Esophagus muscularis mucosa (tissue), 4 donors: ENCODE measurements at regions not wholly inside any gene's neighbourhood (a gene's known extent, or its start where the extent isn't known, plus 50 kb on each side); places are given as distances from the start of the nearest gene placed in this dataset.

Experiments
- DNase-seq: peaks from one replicate; pipeline ENCODE4 v3.0.0-alpha.2; 2017; ENCODE audit errors: extremely low spot score
- H3K27ac ChIP-seq, 4 donors: fragments of 200-600 bp; sonication (generic); replicated peaks in 1 of 4; 1 replicate in 3 of 4; 2 replicates in 1 of 4; pipeline ENCODE4 v1.5.1; 2016 to 2019; ENCODE audit warnings: mild to moderate bottlenecking in 1 of 4
- H3K27me3 ChIP-seq, 4 donors: fragments of 200-600 bp; sonication (generic); one replicate each; pipeline versions ENCODE4 v1.5.1 to v1.6.0; 2016 to 2019
- H3K36me3 ChIP-seq, 4 donors: fragments of 200-600 bp; sonication (generic); one replicate each; pipeline ENCODE4 v1.5.1; 2016 to 2019
- H3K4me1 ChIP-seq, 4 donors: fragments of 200-600 bp; sonication (generic); one replicate each; pipeline ENCODE4 v1.5.1; 2016 to 2019
- H3K4me3 ChIP-seq, 4 donors: fragments of 200-600 bp; sonication (generic); 1 replicate in 2 of 4; 2 replicates in 2 of 4; pipeline ENCODE4 v1.5.1; 2016 to 2019; ENCODE audit warnings: mild to moderate bottlenecking in 4 of 4, moderate library complexity in 1 of 4
- H3K9me3 ChIP-seq, 4 donors: fragments of 200-600 bp; sonication (generic); 1 replicate in 3 of 4; 2 replicates in 1 of 4; pipeline ENCODE4 v1.5.1; 2016 to 2019
- EP300 ChIP-seq: sonication (generic); formaldehyde crosslinking; IDR thresholded peaks from one replicate; pipeline ENCODE4 v1.6.1; 2017; ENCODE audit warnings: antibody characterized with exemption
- POLR2A ChIP-seq: fragments of 450-650 bp; IDR thresholded peaks from one replicate; pipeline ENCODE4 v1.6.1; 2017; ENCODE audit warnings: antibody characterized with exemption, moderate library complexity, mild to moderate bottlenecking, low read depth
- POLR2AphosphoS5 ChIP-seq, 2 donors: sonication (generic); formaldehyde crosslinking; IDR thresholded peaks; one replicate each; pipeline ENCODE4 v1.6.1; 2017; ENCODE audit warnings: antibody characterized with exemption in 2 of 2
- WGBS: methylation state at CpG from one replicate; pipeline ENCODE4 v1.1.5; 2018; 5-methylcytosine and 5-hydroxymethylcytosine counted together
- intact Hi-C: fragments of 100-400 bp; cut with DNase I; formaldehyde crosslinking; loops from one replicate; pipeline ENCODE4 v1.15.1; 2023
- TF ChIP-seq, protein P1 (sequence below), 3 experiments: fragments of 200-600 bp in 2 of 3; fragments of 450-650 bp in 1 of 3; sonication (generic) in 2 of 3; IDR thresholded peaks; one replicate each; pipeline ENCODE4 v1.5.1; 2017 to 2019; ENCODE audit warnings: antibody characterized with exemption in 3 of 3, mild to moderate bottlenecking in 2 of 3, moderate library complexity in 1 of 3

DNA sequence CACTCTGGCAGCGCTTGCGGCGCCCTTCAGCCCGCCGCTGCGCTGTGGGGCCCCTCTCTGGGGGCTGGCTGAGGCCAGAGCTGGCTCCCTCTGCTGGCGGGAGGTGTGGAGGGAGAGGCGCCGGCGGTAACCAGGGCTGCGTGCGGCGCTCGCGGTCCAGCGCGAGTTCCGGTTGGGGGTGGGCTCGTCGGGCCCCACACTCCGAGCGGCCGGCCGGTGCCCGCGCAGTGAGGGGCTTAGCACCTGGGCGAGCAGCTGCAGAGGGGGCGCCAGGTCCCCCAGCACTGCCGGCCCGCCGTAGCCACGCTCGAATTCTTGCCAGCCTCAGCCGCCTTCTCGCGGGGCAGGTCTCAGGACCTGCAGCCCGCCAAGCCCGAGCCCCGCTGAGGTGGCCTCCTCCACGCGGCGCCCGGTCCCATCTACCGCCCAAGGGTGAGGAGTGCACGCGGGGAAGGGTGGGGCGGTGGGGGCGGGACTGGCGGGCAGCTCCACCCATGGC lies 879.0 kb upstream of the SLITRK5 start:
- Histone ChIP-seq H3K36me3 (no peaks in the 10 kb centered on the region), H3K27me3 (no peaks in the 10 kb centered on the region), H3K4me3 (no peak overlapping the region), H3K4me1 (no peaks in the 10 kb centered on the region), H3K27ac (no peak overlapping the region), H3K9me3 (peaks cover 0 to 7% (median 0%) of the 10 kb centered on the region in 4 donors)
- intact Hi-C loops, result no loop called here
- no peak for TF ChIP-seq POLR2A
- TF ChIP-seq, protein P1, sequence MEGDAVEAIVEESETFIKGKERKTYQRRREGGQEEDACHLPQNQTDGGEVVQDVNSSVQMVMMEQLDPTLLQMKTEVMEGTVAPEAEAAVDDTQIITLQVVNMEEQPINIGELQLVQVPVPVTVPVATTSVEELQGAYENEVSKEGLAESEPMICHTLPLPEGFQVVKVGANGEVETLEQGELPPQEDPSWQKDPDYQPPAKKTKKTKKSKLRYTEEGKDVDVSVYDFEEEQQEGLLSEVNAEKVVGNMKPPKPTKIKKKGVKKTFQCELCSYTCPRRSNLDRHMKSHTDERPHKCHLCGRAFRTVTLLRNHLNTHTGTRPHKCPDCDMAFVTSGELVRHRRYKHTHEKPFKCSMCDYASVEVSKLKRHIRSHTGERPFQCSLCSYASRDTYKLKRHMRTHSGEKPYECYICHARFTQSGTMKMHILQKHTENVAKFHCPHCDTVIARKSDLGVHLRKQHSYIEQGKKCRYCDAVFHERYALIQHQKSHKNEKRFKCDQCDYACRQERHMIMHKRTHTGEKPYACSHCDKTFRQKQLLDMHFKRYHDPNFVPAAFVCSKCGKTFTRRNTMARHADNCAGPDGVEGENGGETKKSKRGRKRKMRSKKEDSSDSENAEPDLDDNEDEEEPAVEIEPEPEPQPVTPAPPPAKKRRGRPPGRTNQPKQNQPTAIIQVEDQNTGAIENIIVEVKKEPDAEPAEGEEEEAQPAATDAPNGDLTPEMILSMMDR (IDR thresholded peaks at IDR 0.05), result no peak
- TF ChIP-seq POLR2AphosphoS5 (IDR thresholded peaks at IDR 0.05), result no peak
- DNase-seq, result no peak
- 80% methylated on average over 11 of the region's 49 CpGs for WGBS

DNA sequence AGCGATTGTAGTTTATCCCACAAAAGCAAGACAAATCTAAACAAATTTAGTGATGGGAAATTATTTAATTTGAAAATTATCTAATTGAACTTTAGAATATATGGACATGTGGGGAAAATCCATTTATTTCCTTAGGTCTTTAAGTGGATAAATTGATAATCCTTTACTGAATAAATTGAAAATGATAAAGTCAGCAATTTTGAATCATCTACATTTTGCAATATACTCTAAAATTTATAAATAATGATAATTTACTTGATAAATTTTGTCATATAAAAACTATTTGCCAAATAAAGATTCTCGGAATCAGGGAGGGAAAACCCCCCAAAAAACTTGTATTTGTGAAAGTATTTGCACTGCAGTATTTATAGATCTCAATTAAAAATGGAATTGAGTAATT lies 875.3 kb upstream of the SLITRK5 start:
- intact Hi-C loops, result no loop called here
- H3K36me3 ChIP-seq, result no peaks in the 10 kb centered on the region
- WGBS, result 79% methylated on average over 2 of the region's 2 CpGs
- no peaks in the 10 kb centered on the region for H3K4me1 ChIP-seq
- TF ChIP-seq POLR2A, result no peak
- no peak for TF ChIP-seq EP300
- TF ChIP-seq, protein P1 (IDR thresholded peaks at IDR 0.05), result no peak
- H3K27me3 ChIP-seq, result no peaks in the 10 kb centered on the region
- DNase-seq, result no peak
- H3K9me3 ChIP-seq, result peaks cover 0 to 7% (median 0%) of the 10 kb centered on the region in 4 donors
- H3K27ac ChIP-seq, result no peak overlapping the region
- no peak overlapping the region for H3K4me3 ChIP-seq

DNA sequence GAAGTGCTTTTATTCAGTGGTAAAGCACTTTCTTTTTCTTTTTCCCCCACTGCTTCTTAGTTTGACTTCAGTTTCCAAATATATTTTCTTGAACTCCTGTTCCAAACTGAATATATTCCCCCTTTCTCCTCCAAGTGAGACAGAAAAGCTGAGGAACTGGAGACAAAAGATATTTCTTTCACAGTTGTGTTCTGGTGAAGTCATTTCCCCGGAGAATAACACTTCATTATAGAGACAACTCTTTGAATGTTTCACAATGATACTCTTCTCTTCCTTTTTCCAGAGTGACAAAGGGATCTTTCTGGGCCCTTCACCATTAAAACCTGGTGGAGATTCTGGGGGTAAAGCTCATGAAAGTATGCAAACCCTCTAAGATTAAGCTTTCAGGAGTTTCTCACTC lies 860.8 kb upstream of the SLITRK5 start:
- TF ChIP-seq EP300 (no peak), POLR2A (no peak), POLR2AphosphoS5 (IDR thresholded peaks at IDR 0.05) (no peak)
- TF ChIP-seq, protein P1 (IDR thresholded peaks at IDR 0.05), result no peak
- intact Hi-C loops, result no loop called here
- WGBS, result 65% methylated on average over 1 of the region's 1 CpG
- Histone ChIP-seq H3K4me3 (no peak overlapping the region), H3K36me3 (no peaks in the 10 kb centered on the region), H3K4me1 (no peaks in the 10 kb centered on the region), H3K27me3 (no peaks in the 10 kb centered on the region), H3K9me3 (no peaks in the 10 kb centered on the region), H3K27ac (no peak overlapping the region)
- DNase-seq, result no peak

DNA sequence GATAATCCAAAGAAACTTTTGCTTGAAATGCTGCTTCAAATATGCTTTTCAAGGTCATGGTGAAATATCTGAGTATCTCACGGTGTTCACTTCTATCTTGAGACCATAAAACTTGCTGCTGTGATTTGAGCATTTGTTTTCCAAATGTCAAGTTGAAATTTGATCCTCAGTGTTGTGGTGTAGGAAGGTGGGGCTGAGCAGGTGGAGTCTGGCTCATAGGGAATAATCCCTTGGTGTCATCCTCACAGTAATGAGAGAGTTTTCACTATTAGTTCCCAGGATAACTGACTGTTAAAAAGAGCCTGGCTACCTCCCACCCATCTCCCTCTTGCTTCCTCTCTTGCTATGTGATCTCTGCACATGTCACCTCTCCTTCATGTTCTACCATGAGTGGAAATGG lies 858.0 kb upstream of the SLITRK5 start:
- 40% methylated on average over 1 of the region's 1 CpG for WGBS
- DNase-seq, result no peak
- Histone ChIP-seq H3K36me3 (no peaks in the 10 kb centered on the region), H3K4me1 (no peaks in the 10 kb centered on the region), H3K9me3 (no peaks in the 10 kb centered on the region), H3K27ac (no peak overlapping the region), H3K4me3 (no peak overlapping the region), H3K27me3 (no peaks in the 10 kb centered on the region)
- TF ChIP-seq, protein P1 (IDR thresholded peaks at IDR 0.05), result no peak
- TF ChIP-seq POLR2AphosphoS5 (IDR thresholded peaks at IDR 0.05) (no peak), EP300 (no peak), POLR2A (no peak)
- intact Hi-C loops, result no loop called here

DNA sequence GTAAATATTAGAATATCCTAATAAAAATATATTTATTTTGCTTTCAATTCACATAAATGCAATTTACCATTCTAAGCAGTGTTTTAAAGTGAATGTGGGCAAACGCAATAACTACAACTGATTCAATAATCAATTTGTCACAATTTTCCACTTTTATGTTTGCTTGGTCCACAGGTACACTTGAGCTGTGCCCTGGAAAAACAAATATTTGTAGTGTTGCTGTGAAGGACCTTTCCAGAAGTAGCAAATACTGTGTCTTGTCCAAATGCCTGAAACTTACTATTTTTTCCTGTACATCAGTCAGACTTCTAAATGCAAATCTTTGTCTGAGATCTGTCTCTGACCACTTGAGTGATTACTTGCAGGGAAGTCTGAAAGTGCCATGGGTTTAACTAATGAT lies 845.8 kb upstream of the SLITRK5 start:
- WGBS, result 84% methylated on average over 1 of the region's 1 CpG
- intact Hi-C loops, result no loop called here
- Histone ChIP-seq H3K36me3 (no peaks in the 10 kb centered on the region), H3K27me3 (no peaks in the 10 kb centered on the region), H3K4me3 (no peak overlapping the region), H3K9me3 (no peaks in the 10 kb centered on the region), H3K27ac (no peak overlapping the region), H3K4me1 (no peaks in the 10 kb centered on the region)
- no peak for DNase-seq
- TF ChIP-seq POLR2A, result no peak
